Left lung (tissue), 4 donors: ENCODE measurements at regions not wholly inside any gene's neighbourhood (a gene's known extent, or its start where the extent isn't known, plus 50 kb on each side); places are given as distances from the start of the nearest gene placed in this dataset.

Source experiments
- ATAC-seq: fragments of 200-7000 bp; cut with Tn5 transposase; one replicate; pipeline ENCODE4 v1.9.1; 2020; ENCODE audit warnings: moderate library complexity
- DNase-seq, 4 donors: peaks; one replicate each; pipeline ENCODE4 v3.0.0-alpha.2; 2013 to 2020
- H3K27ac ChIP-seq, 2 donors: fragments of 200-600 bp; sonication (generic) in 1 of 2; one replicate each; pipeline versions ENCODE4 v1.5.0 to v1.8.0; 2020 to 2021
- H3K27me3 ChIP-seq, 2 donors: fragments of 200-600 bp; sonication (generic) in 1 of 2; one replicate each; pipeline versions ENCODE4 v1.5.0 to v1.8.0; 2020 to 2021
- H3K36me3 ChIP-seq, 2 donors: fragments of 200-600 bp; sonication (generic) in 1 of 2; one replicate each; pipeline versions ENCODE4 v1.5.0 to v1.8.0; 2020 to 2021
- H3K4me1 ChIP-seq, 2 donors: fragments of 200-600 bp; one replicate each; pipeline ENCODE4 v1.8.0; 2021
- H3K4me3 ChIP-seq, 2 donors: fragments of 200-600 bp; sonication (generic) in 1 of 2; one replicate each; pipeline versions ENCODE4 v1.5.0 to v1.8.0; 2020 to 2021; ENCODE audit warnings: mild to moderate bottlenecking in 1 of 2
- H3K9me3 ChIP-seq, 2 donors: fragments of 200-600 bp; sonication (generic) in 1 of 2; one replicate each; pipeline versions ENCODE4 v1.5.0 to v1.8.0; 2020 to 2021
- intact Hi-C, 2 donors: fragments of 100-400 bp; cut with DNase I; formaldehyde crosslinking; loops; one replicate each; pipeline versions ENCODE4 v1.11.2 to v1.14.2; 2022
- TF ChIP-seq, protein P1 (sequence below), 2 donors: fragments of 200-600 bp; sonication (generic) in 1 of 2; IDR thresholded peaks; one replicate each; pipeline versions ENCODE4 v1.5.0 to v1.8.0; 2021; ENCODE audit warnings: antibody characterized with exemption in 2 of 2
- donor health status: DM: no; HTN: yes; CAD: no.
- donor health status: DM: no; HTN: no; CAD: no.

DNA sequence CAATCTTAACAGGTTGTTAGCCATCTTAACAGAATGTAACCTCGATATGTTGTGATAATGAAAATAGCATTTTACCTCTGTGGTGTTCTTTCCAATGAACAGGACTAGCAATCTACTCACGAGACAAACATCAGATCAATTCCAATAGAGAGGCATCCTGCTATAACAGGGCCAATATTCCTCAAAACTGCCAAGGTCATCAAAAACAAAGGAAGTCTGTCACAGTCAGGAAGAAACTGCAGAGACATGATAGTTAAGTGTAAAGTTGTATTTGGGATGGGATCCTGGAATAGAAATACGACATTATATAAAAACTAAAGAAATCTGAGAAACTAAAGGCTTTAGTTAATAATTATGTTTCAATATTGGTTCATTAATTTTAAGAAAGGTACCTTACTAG lies 588.9 kb upstream of the NETO1 start:
- intact Hi-C loops: no loop called here
- no peaks in the 10 kb centered on the region for H3K9me3 ChIP-seq
- TF ChIP-seq, protein P1, sequence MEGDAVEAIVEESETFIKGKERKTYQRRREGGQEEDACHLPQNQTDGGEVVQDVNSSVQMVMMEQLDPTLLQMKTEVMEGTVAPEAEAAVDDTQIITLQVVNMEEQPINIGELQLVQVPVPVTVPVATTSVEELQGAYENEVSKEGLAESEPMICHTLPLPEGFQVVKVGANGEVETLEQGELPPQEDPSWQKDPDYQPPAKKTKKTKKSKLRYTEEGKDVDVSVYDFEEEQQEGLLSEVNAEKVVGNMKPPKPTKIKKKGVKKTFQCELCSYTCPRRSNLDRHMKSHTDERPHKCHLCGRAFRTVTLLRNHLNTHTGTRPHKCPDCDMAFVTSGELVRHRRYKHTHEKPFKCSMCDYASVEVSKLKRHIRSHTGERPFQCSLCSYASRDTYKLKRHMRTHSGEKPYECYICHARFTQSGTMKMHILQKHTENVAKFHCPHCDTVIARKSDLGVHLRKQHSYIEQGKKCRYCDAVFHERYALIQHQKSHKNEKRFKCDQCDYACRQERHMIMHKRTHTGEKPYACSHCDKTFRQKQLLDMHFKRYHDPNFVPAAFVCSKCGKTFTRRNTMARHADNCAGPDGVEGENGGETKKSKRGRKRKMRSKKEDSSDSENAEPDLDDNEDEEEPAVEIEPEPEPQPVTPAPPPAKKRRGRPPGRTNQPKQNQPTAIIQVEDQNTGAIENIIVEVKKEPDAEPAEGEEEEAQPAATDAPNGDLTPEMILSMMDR (IDR thresholded peaks at IDR 0.05): no peak
- no peaks in the 10 kb centered on the region for H3K4me1 ChIP-seq
- no peaks in the 10 kb centered on the region for H3K36me3 ChIP-seq
- no peak overlapping the region for H3K27ac ChIP-seq
- ATAC-seq (no peak), DNase-seq (no peak)
- no peaks in the 10 kb centered on the region for H3K27me3 ChIP-seq
- no peak overlapping the region for H3K4me3 ChIP-seq

DNA sequence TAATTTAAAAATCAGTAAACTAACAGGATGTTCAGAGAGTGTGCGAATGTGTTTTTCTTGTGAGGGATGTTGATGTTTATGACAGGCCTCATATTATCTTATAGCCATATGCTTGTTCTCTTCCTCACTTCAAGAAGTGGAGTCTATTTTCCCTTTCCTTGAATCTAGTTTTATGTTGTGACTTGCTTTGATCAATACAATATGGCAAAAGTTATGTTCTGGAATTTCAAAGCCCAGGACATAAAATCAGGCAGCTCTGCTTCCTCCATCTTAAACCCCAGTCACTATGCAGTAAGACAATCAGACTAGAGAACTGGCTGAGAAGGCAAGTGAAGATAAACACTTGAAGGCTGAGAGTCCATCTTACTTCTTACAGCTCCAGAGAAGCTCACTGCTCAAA lies 585.1 kb upstream of the NETO1 start:
- Histone ChIP-seq H3K36me3 (no peaks in the 10 kb centered on the region), H3K27ac (no peak overlapping the region), H3K9me3 (peaks cover 0 to 11% of the 10 kb centered on the region in 2 donors), H3K27me3 (no peaks in the 10 kb centered on the region), H3K4me3 (no peak overlapping the region), H3K4me1 (no peaks in the 10 kb centered on the region)
- TF ChIP-seq, protein P1 (IDR thresholded peaks at IDR 0.05): no peak
- DNase-seq (no peak), ATAC-seq (no peak)
- intact Hi-C loops: no loop called here

DNA sequence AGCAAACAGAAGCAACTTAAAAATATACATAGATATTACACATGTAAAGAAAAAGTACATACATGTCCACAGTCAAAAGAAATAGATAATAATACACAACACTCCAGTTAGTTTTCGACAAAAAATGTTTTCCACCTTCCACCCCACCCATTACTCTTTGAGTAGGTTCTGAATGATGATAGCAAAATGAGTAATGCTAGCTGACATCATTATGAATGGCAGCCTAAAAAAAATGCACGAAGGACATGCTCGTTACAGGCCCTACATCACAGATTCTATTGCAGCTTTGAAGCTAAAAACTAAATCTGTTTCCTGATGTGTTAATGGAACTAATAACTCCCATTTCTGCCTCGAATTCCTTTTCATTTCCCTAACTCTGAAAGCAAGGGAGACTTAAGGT lies 578.7 kb upstream of the NETO1 start:
- DNase-seq (no peak), ATAC-seq (no peak)
- Histone ChIP-seq H3K4me3 (no peak overlapping the region), H3K27me3 (no peaks in the 10 kb centered on the region), H3K4me1 (no peaks in the 10 kb centered on the region), H3K9me3 (peaks cover 0 to 11% of the 10 kb centered on the region in 2 donors), H3K27ac (no peak overlapping the region), H3K36me3 (no peaks in the 10 kb centered on the region)
- TF ChIP-seq, protein P1 (IDR thresholded peaks at IDR 0.05): no peak
- intact Hi-C loops: no loop called here

DNA sequence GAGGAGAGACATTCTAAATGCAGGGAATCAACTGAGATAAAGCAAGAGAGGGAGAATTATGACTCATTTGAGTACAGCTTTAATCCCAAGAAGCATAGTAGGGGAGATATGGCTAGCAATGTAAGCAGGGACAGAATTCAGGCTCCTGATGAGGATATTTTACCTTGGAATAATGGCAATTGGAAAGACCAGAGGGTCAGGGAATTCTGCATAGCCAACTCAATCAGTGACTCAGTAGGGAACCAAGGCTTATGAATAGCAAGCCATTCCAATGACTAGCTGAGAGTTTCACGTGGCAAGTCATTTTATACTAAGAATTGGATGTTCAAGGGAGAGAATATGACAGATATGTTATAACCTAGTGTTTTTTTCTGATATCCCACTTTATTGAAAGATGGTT lies 563.8 kb upstream of the NETO1 start:
- Histone ChIP-seq H3K4me3 (no peak overlapping the region), H3K36me3 (no peaks in the 10 kb centered on the region), H3K27ac (no peak overlapping the region), H3K9me3 (no peaks in the 10 kb centered on the region), H3K4me1 (no peaks in the 10 kb centered on the region), H3K27me3 (no peaks in the 10 kb centered on the region)
- no peak for DNase-seq
- TF ChIP-seq, protein P1 (IDR thresholded peaks at IDR 0.05): no peak
- ATAC-seq: no peak
- intact Hi-C loops: no loop called here

DNA sequence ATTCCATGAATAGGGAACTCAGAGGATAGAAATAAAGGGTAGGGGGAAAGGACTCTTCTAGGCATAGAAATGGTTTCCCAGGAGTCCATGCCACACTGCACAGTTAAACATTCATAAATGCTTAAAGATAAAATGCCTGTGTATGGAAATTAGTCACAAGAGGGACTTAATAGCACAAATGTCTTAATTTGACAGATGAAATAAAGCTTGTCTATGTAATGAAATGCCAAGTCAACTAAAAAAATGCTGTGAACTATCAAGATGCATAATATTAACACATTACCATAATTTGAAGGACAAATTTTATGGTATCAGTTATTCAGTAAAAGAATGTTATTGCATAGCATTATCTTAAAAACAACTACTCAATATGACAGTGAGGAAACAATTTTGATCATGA lies 553.2 kb upstream of the NETO1 start:
- DNase-seq (no peak), ATAC-seq (no peak)
- intact Hi-C loops: no loop called here
- H3K4me1 ChIP-seq: no peaks in the 10 kb centered on the region
- no peaks in the 10 kb centered on the region for H3K36me3 ChIP-seq
- no peak overlapping the region for H3K4me3 ChIP-seq
- H3K27me3 ChIP-seq: no peaks in the 10 kb centered on the region
- peaks cover 0 to 7% of the 10 kb centered on the region in 2 donors for H3K9me3 ChIP-seq
- no peak overlapping the region for H3K27ac ChIP-seq
- TF ChIP-seq, protein P1 (IDR thresholded peaks at IDR 0.05): no peak
